SU-DHL-6 (cell line): ENCODE measurements at regions not wholly inside any gene's neighbourhood (a gene's known extent, or its start where the extent isn't known, plus 50 kb on each side); places are given as distances from the start of the nearest gene placed in this dataset.

Experiments used
- H2AFZ ChIP-seq: fragments of 200-600 bp; sonication (generic); 2 replicates; pipeline ENCODE4 v1.6.1; 2014; ENCODE audit warnings: low read depth, mild to moderate bottlenecking, moderate library complexity, mixed read lengths, antibody characterized with exemption, low read length; ENCODE audit not compliant: severe bottlenecking
- H3F3A ChIP-seq: fragments of 200-600 bp; shearing (Covaris generic); 2 replicates; pipeline ENCODE4 v1.6.0; 2016; ENCODE audit warnings: antibody characterized with exemption, mild to moderate bottlenecking; ENCODE audit not compliant: insufficient read depth
- H3K27ac ChIP-seq: fragments of 200-600 bp; sonication (generic); 2 replicates; pipeline ENCODE4 v1.5.1; 2016; ENCODE audit warnings: low read depth, mild to moderate bottlenecking, low read length, moderate library complexity, mixed read lengths
- H3K27me3 ChIP-seq: fragments of 200-600 bp; sonication (generic), shearing (Covaris generic); 2 replicates; pipeline ENCODE4 v1.6.0; 2014; ENCODE audit warnings: mild to moderate bottlenecking, low read length
- H3K36me3 ChIP-seq: fragments of 200-600 bp; sonication (generic); 2 replicates; pipeline ENCODE4 v1.6.1; 2014; ENCODE audit warnings: mild to moderate bottlenecking, low read length, mixed read lengths
- H3K4me2 ChIP-seq: fragments of 300-600, 200-600 bp; shearing (Covaris generic), sonication (generic); 2 replicates; pipeline ENCODE4 v1.6.0; 2014; ENCODE audit warnings: low read length, low read depth, mild to moderate bottlenecking; ENCODE audit not compliant: poor library complexity, severe bottlenecking
- H3K4me3 ChIP-seq: fragments of 200-600 bp; sonication (generic); 2 replicates; pipeline ENCODE4 v1.5.1; 2014; ENCODE audit warnings: antibody characterized with exemption, low read length, mild to moderate bottlenecking, mixed read lengths; ENCODE audit not compliant: insufficient read depth, poor library complexity, severe bottlenecking
- H3K79me2 ChIP-seq: fragments of 200-600 bp; sonication (generic); 2 replicates; pipeline ENCODE4 v1.6.1; 2014; ENCODE audit warnings: mild to moderate bottlenecking, low read length, moderate library complexity; ENCODE audit not compliant: insufficient read depth
- H3K9ac ChIP-seq: fragments of 200-600 bp; sonication (generic); 2 replicates; pipeline ENCODE4 v1.7.0; 2014; ENCODE audit warnings: mild to moderate bottlenecking, low read length
- H3K9me2 ChIP-seq: fragments of 200-600 bp; sonication (generic); replicated peaks from 2 replicates; pipeline ENCODE4 v1.6.1; 2014; ENCODE audit warnings: low read length; ENCODE audit not compliant: insufficient read depth
- H3K9me3 ChIP-seq: fragments of 200-600 bp; sonication (generic); 2 replicates; pipeline ENCODE4 v1.6.1; 2014; ENCODE audit warnings: low read length, mixed read lengths; ENCODE audit not compliant: insufficient read depth
- H4K20me1 ChIP-seq: fragments of 200-600 bp; sonication (generic); 2 replicates; pipeline ENCODE4 v1.6.1; 2014; ENCODE audit warnings: low read depth, mild to moderate bottlenecking, antibody characterized with exemption, low read length, moderate library complexity, mixed read lengths
- EZH2phosphoT487 ChIP-seq: fragments of 200-600 bp; sonication (generic), shearing (Covaris generic); conservative IDR thresholded peaks from 2 replicates; pipeline ENCODE4 v1.6.1; 2018; ENCODE audit warnings: mild to moderate bottlenecking, antibody characterized with exemption, low read length, moderate library complexity, mixed read lengths
- TF ChIP-seq, protein P1 (sequence below): fragments of 200-600 bp; sonication (generic); IDR thresholded peaks from one replicate; pipeline ENCODE4 v1.5.1; 2017; ENCODE audit warnings: antibody characterized with exemption, mild to moderate bottlenecking, low read length, moderate library complexity; ENCODE audit not compliant: insufficient read depth, poor library complexity, severe bottlenecking

DNA sequence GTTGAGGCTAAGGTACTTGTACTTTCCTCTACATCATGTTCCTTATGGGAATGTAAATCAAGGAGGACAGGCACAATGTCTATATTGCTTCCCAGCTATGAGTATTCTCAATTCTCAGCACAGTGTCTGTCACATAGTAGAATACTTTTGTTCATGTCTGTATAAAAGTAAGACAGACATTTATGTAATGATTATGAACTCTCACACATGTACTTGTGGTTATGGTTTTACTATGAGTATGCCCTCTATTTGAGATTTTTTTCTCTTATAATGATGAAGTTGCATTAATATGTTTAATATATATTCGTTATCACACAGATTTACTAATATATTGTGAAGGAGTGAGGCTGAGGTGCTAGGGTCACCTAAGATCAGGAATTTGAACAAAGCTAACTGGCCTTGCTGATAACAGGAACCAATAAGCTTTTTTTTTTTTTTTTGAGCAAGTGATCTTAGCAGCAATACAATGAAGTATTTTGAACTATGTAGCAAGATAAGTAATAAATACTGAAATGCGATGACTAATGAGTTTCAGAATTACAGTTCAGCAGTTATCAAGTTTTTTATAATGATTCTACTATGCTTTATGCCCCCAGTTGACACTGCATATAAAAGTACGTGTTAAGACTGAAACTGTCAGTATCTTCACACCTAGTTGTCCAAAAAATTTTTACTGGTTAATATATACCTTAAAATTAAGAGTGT is 623.1 kb downstream of the HTR1B start:
- no peak overlapping the region for H3K27ac ChIP-seq
- no peaks in the 10 kb centered on the region for H3K79me2 ChIP-seq
- H2AFZ ChIP-seq = no peak overlapping the region
- H3F3A ChIP-seq = no peaks in the 10 kb centered on the region
- no peaks in the 10 kb centered on the region for H3K36me3 ChIP-seq
- no peaks in the 10 kb centered on the region for H3K27me3 ChIP-seq
- no peaks in the 10 kb centered on the region for H3K9me3 ChIP-seq
- no peak overlapping the region for H3K4me3 ChIP-seq
- no peak for TF ChIP-seq EZH2phosphoT487
- TF ChIP-seq, protein P1, sequence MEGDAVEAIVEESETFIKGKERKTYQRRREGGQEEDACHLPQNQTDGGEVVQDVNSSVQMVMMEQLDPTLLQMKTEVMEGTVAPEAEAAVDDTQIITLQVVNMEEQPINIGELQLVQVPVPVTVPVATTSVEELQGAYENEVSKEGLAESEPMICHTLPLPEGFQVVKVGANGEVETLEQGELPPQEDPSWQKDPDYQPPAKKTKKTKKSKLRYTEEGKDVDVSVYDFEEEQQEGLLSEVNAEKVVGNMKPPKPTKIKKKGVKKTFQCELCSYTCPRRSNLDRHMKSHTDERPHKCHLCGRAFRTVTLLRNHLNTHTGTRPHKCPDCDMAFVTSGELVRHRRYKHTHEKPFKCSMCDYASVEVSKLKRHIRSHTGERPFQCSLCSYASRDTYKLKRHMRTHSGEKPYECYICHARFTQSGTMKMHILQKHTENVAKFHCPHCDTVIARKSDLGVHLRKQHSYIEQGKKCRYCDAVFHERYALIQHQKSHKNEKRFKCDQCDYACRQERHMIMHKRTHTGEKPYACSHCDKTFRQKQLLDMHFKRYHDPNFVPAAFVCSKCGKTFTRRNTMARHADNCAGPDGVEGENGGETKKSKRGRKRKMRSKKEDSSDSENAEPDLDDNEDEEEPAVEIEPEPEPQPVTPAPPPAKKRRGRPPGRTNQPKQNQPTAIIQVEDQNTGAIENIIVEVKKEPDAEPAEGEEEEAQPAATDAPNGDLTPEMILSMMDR = no peak
- H3K9ac ChIP-seq = no peak overlapping the region
- no peaks in the 10 kb centered on the region for H3K9me2 ChIP-seq
- no peak overlapping the region for H3K4me2 ChIP-seq
- H4K20me1 ChIP-seq = no peaks in the 10 kb centered on the region

GRCh38 chr6:76839505-76839904 is 623.8 kb downstream of the HTR1B start:
- TF ChIP-seq EZH2phosphoT487 = no peak
- TF ChIP-seq, protein P1 = no peak
- Histone ChIP-seq H2AFZ (no peak overlapping the region), H3K27me3 (no peaks in the 10 kb centered on the region), H4K20me1 (no peaks in the 10 kb centered on the region), H3K9me2 (no peaks in the 10 kb centered on the region), H3K4me2 (no peak overlapping the region), H3K4me3 (no peak overlapping the region), H3K79me2 (no peaks in the 10 kb centered on the region), H3K9ac (no peak overlapping the region), H3K9me3 (no peaks in the 10 kb centered on the region), H3K36me3 (no peaks in the 10 kb centered on the region), H3K27ac (no peak overlapping the region), H3F3A (no peaks in the 10 kb centered on the region)

DNA sequence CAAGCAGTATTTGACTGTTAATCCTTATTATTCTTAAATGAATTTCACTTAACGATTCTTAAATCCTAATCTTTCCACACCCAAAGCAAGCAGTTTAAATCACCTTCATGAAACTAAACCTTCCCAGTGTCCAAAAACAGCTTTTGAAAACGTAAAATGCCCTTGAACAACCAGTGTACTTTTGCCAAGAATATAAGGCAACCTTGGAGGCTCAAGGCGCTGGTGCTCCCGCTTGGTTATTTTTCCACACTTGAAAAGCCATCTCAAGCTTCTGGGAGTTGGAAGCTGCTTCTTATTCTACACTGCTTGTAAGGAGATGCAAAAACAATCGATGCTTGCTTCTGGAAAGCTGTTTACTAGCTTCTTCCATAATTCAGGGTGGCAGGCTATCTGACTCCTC is 625.7 kb downstream of the HTR1B start:
- no peaks in the 10 kb centered on the region for H3K9me2 ChIP-seq

More for the DNA sequence above, 625.7 kb downstream of the HTR1B start:
- no peak overlapping the region for H2AFZ ChIP-seq
- TF ChIP-seq, protein P1 = no peak
- TF ChIP-seq EZH2phosphoT487 = no peak
- H3K27ac ChIP-seq = no peak overlapping the region
- no peaks in the 10 kb centered on the region for H3K79me2 ChIP-seq
- no peak overlapping the region for H3K4me2 ChIP-seq
- no peak overlapping the region for H3K4me3 ChIP-seq
- H3K9ac ChIP-seq = no peak overlapping the region
- H3K27me3 ChIP-seq = no peaks in the 10 kb centered on the region
- H3K36me3 ChIP-seq = no peaks in the 10 kb centered on the region
- H3K9me3 ChIP-seq = no peaks in the 10 kb centered on the region
- no peaks in the 10 kb centered on the region for H3F3A ChIP-seq
- H4K20me1 ChIP-seq = no peaks in the 10 kb centered on the region
